ENCODE measurements at regions not wholly inside any gene's neighbourhood (a gene's known extent, or its start where the extent isn't known, plus 50 kb on each side); places are given as distances from the start of the nearest gene placed in this dataset.

DNA sequence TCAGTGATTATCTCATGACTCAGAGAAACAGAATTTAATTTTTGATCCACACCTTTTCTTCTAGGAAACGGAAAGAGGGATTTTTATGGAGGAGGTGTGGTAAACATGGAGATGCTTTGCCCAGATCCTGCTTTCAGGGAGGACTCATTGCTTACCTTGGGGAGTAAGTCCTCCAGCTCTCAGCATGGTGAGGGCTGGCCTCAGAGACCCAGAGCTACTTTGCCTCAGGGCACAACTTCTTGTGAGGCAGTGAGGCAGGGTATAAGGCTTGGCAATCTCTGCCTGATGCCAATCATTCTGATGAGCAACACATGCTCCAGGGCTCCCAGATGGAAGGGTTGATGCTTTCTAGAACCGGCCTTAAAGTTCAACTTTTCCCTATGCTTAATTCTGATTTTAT lies 189.9 kb upstream of the DCC start:
- TF ChIP-seq, protein P1, sequence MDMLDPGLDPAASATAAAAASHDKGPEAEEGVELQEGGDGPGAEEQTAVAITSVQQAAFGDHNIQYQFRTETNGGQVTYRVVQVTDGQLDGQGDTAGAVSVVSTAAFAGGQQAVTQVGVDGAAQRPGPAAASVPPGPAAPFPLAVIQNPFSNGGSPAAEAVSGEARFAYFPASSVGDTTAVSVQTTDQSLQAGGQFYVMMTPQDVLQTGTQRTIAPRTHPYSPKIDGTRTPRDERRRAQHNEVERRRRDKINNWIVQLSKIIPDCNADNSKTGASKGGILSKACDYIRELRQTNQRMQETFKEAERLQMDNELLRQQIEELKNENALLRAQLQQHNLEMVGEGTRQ (IDR thresholded peaks at IDR 0.05; ENCODE audit: low read length): no peak
- TF ChIP-seq, protein P2, sequence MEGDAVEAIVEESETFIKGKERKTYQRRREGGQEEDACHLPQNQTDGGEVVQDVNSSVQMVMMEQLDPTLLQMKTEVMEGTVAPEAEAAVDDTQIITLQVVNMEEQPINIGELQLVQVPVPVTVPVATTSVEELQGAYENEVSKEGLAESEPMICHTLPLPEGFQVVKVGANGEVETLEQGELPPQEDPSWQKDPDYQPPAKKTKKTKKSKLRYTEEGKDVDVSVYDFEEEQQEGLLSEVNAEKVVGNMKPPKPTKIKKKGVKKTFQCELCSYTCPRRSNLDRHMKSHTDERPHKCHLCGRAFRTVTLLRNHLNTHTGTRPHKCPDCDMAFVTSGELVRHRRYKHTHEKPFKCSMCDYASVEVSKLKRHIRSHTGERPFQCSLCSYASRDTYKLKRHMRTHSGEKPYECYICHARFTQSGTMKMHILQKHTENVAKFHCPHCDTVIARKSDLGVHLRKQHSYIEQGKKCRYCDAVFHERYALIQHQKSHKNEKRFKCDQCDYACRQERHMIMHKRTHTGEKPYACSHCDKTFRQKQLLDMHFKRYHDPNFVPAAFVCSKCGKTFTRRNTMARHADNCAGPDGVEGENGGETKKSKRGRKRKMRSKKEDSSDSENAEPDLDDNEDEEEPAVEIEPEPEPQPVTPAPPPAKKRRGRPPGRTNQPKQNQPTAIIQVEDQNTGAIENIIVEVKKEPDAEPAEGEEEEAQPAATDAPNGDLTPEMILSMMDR (IDR thresholded peaks at IDR 0.05; ENCODE audit: control extremely low read depth in 1 of 3, insufficient read depth in 1 of 3, low read depth in 1 of 3, low read length in 3 of 3): no peak
- TF ChIP-seq, protein P3, sequence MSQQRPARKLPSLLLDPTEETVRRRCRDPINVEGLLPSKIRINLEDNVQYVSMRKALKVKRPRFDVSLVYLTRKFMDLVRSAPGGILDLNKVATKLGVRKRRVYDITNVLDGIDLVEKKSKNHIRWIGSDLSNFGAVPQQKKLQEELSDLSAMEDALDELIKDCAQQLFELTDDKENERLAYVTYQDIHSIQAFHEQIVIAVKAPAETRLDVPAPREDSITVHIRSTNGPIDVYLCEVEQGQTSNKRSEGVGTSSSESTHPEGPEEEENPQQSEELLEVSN (IDR thresholded peaks at IDR 0.05): no peak
- TF ChIP-seq POLR2AphosphoS5 (IDR thresholded peaks at IDR 0.05; ENCODE audit: low read depth, low read length) (no peak), BCL11A (IDR thresholded peaks at IDR 0.05; ENCODE audit: low read depth in 2 of 2, low read length in 2 of 2) (no peak), RFX5 (IDR thresholded peaks at IDR 0.05; ENCODE audit: borderline replicate concordance, low read depth, low read length) (no peak)
- TF ChIP-seq, protein P4, sequence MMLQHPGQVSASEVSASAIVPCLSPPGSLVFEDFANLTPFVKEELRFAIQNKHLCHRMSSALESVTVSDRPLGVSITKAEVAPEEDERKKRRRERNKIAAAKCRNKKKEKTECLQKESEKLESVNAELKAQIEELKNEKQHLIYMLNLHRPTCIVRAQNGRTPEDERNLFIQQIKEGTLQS (IDR thresholded peaks at IDR 0.05; ENCODE audit: insufficient read depth, low read depth, low read length): no peak
